ENCODE measurements at regions not wholly inside any gene's neighbourhood (a gene's known extent, or its start where the extent isn't known, plus 50 kb on each side); places are given as distances from the start of the nearest gene placed in this dataset.
A peak's percentile ranks its signal among the peaks of the same experiment; 100 is the strongest.

GRCh38 chr6:156622185-156622584, 155.0 kb upstream of the ARID1B start:
- DNase-seq (ENCODE audit: low read depth in 1 of 2, low spot score in 1 of 2), result no peak
- no peaks in the 10 kb centered on the region for H3K9me3 ChIP-seq (ENCODE audit: low read depth)
- no peak overlapping the region for H3K4me3 ChIP-seq
- no peak overlapping the region for H3K27ac ChIP-seq
- H3K27me3 ChIP-seq, result no peaks in the 10 kb centered on the region
- H3K4me1 ChIP-seq (ENCODE audit: low read depth), result peaks cover 17% of the 10 kb centered on the region
- no peaks in the 10 kb centered on the region for H3K36me3 ChIP-seq
- TF ChIP-seq CTCF (IDR thresholded peaks at IDR 0.05; ENCODE audit: low read depth, low read length), result no peak

GRCh38 chr6:156620331-156620730, 156.8 kb upstream of the ARID1B start:
- no peak overlapping the region for H3K4me3 ChIP-seq
- no peaks in the 10 kb centered on the region for H3K36me3 ChIP-seq
- DNase-seq (ENCODE audit: low read depth in 1 of 2, low spot score in 1 of 2), result no peak
- no peak for TF ChIP-seq CTCF (IDR thresholded peaks at IDR 0.05; ENCODE audit: low read depth, low read length)
- no peaks in the 10 kb centered on the region for H3K27me3 ChIP-seq
- H3K9me3 ChIP-seq (ENCODE audit: low read depth), result no peaks in the 10 kb centered on the region
- peaks cover 22% of the 10 kb centered on the region for H3K4me1 ChIP-seq (ENCODE audit: low read depth)
- no peak overlapping the region for H3K27ac ChIP-seq

- Histone ChIP-seq H3K4me1 (ENCODE audit: low read depth) (peaks cover 22% of the 10 kb centered on the region), H3K9me3 (ENCODE audit: low read depth) (no peaks in the 10 kb centered on the region), H3K27ac (no peak overlapping the region), H3K4me3 (no peak overlapping the region), H3K36me3 (no peaks in the 10 kb centered on the region), H3K27me3 (no peaks in the 10 kb centered on the region)
- DNase-seq (ENCODE audit: low read depth in 1 of 2, low spot score in 1 of 2), result peak in 1 of 2 donors; percentile 63
- peak; percentile 7 for TF ChIP-seq CTCF (IDR thresholded peaks at IDR 0.05; ENCODE audit: low read depth, low read length)
Observed at GRCh38 chr6:156618600-156619205, 158.5 kb upstream of the ARID1B start.

GRCh38 chr6:156617941-156618340, 159.2 kb upstream of the ARID1B start:
- TF ChIP-seq CTCF (IDR thresholded peaks at IDR 0.05; ENCODE audit: low read depth, low read length), result no peak
- H3K27me3 ChIP-seq, result no peaks in the 10 kb centered on the region
- H3K27ac ChIP-seq, result no peak overlapping the region
- DNase-seq (ENCODE audit: low read depth in 1 of 2, low spot score in 1 of 2), result no peak
- H3K4me1 ChIP-seq (ENCODE audit: low read depth), result peaks cover 22% of the 10 kb centered on the region
- H3K9me3 ChIP-seq (ENCODE audit: low read depth), result no peaks in the 10 kb centered on the region
- H3K36me3 ChIP-seq, result no peaks in the 10 kb centered on the region
- H3K4me3 ChIP-seq, result no peak overlapping the region

- Histone ChIP-seq H3K27me3 (no peaks in the 10 kb centered on the region), H3K4me3 (no peak overlapping the region), H3K9me3 (ENCODE audit: low read depth) (no peaks in the 10 kb centered on the region), H3K36me3 (no peaks in the 10 kb centered on the region), H3K4me1 (ENCODE audit: low read depth) (peaks cover 22% of the 10 kb centered on the region), H3K27ac (no peak overlapping the region)
- no peak for TF ChIP-seq CTCF (IDR thresholded peaks at IDR 0.05; ENCODE audit: low read depth, low read length)
- peak; percentile 43 to 81 for DNase-seq (ENCODE audit: low read depth in 1 of 2, low spot score in 1 of 2)
Observed at GRCh38 chr6:156617376-156617775, 159.8 kb upstream of the ARID1B start.
